Astrocyte (in vitro differentiated cells and primary cell): ENCODE measurements at regions not wholly inside any gene's neighbourhood (a gene's known extent, or its start where the extent isn't known, plus 50 kb on each side); places are given as distances from the start of the nearest gene placed in this dataset.

Source experiments
- CTCF ChIP-seq: IDR thresholded peaks from 2 replicates; pipeline ENCODE4 v1.5.1; 2011; ENCODE audit warnings: low read depth, mild to moderate bottlenecking, inconsistent platforms, low read length, moderate library complexity; ENCODE audit not compliant: insufficient read depth
- EZH2 ChIP-seq: IDR thresholded peaks from 2 replicates; pipeline ENCODE4 v1.6.1; 2012; ENCODE audit warnings: mild to moderate bottlenecking, low read length, inconsistent platforms; ENCODE audit not compliant: insufficient read depth

GRCh38 chr20:50286609-50287008 lies 96.0 kb downstream of the CEBPB start:
- TF ChIP-seq CTCF: no peak
- no peak for TF ChIP-seq EZH2
